Nephron progenitor cell (in vitro differentiated cells): ENCODE measurements at regions not wholly inside any gene's neighbourhood (a gene's known extent, or its start where the extent isn't known, plus 50 kb on each side); places are given as distances from the start of the nearest gene placed in this dataset.

Source experiments
- DNase-seq: peaks from one replicate; pipeline ENCODE4 v3.0.0; 2021
- H3K27ac Mint-ChIP-seq: 2 replicates; pipeline ENCODE4 v1.8.0; 2021; ENCODE audit warnings: mild to moderate bottlenecking, moderate library complexity, mixed read lengths
- H3K27me3 Mint-ChIP-seq: 2 replicates; pipeline ENCODE4 v1.8.0; 2021; ENCODE audit warnings: mild to moderate bottlenecking, low read depth, mixed read lengths; ENCODE audit not compliant: poor library complexity
- H3K36me3 Mint-ChIP-seq: 2 replicates; pipeline ENCODE4 v1.8.0; 2021; ENCODE audit warnings: low read depth, mixed read lengths
- H3K4me1 Mint-ChIP-seq: 2 replicates; pipeline ENCODE4 v1.8.0; 2021; ENCODE audit warnings: mixed read lengths
- H3K4me3 Mint-ChIP-seq: 2 replicates; pipeline ENCODE4 v1.8.0; 2021; ENCODE audit warnings: mild to moderate bottlenecking, moderate library complexity, mixed read lengths
- H3K9me3 Mint-ChIP-seq: 2 replicates; pipeline ENCODE4 v1.8.0; 2021; ENCODE audit warnings: mild to moderate bottlenecking, moderate library complexity, mixed read lengths
- CTCF ChIP-seq: fragments of 200-600 bp; sonication (generic); IDR thresholded peaks from 2 replicates; pipeline ENCODE4 v1.5.0; 2021; ENCODE audit warnings: antibody characterized with exemption

- no peaks in the 10 kb centered on the region for H3K27me3 Mint-ChIP-seq
- H3K9me3 Mint-ChIP-seq: no peaks in the 10 kb centered on the region
- H3K4me3 Mint-ChIP-seq: no peak overlapping the region
- DNase-seq: peak; percentile 6
- no peaks in the 10 kb centered on the region for H3K36me3 Mint-ChIP-seq
- no peak for TF ChIP-seq CTCF
- peaks cover 40% of the 10 kb centered on the region for H3K4me1 Mint-ChIP-seq
- peak overlapping the region; percentile 78 for H3K27ac Mint-ChIP-seq
Observed at GRCh38 chr9:27933210-27934025, 360.1 kb upstream of the C9orf72 start.

GRCh38 chr9:27934471-27934870 lies 361.2 kb upstream of the C9orf72 start:
- Mint-ChIP-seq H3K9me3 (no peaks in the 10 kb centered on the region), H3K27me3 (no peaks in the 10 kb centered on the region), H3K4me3 (no peak overlapping the region), H3K36me3 (no peaks in the 10 kb centered on the region), H3K27ac (peak overlapping the region; percentile 11), H3K4me1 (peaks cover 40% of the 10 kb centered on the region)
- no peak for TF ChIP-seq CTCF
- no peak for DNase-seq

GRCh38 chr9:27939186-27939585 lies 365.9 kb upstream of the C9orf72 start:
- Mint-ChIP-seq H3K36me3 (no peaks in the 10 kb centered on the region), H3K4me1 (peaks cover 43% of the 10 kb centered on the region), H3K4me3 (no peak overlapping the region), H3K27ac (no peak overlapping the region), H3K9me3 (no peaks in the 10 kb centered on the region), H3K27me3 (no peaks in the 10 kb centered on the region)
- DNase-seq: no peak
- TF ChIP-seq CTCF: no peak

- no peak for DNase-seq
- TF ChIP-seq CTCF: no peak
- no peaks in the 10 kb centered on the region for H3K27me3 Mint-ChIP-seq
- H3K27ac Mint-ChIP-seq: no peak overlapping the region
- no peaks in the 10 kb centered on the region for H3K9me3 Mint-ChIP-seq
- no peaks in the 10 kb centered on the region for H3K36me3 Mint-ChIP-seq
- no peak overlapping the region for H3K4me3 Mint-ChIP-seq
- peaks cover 36% of the 10 kb centered on the region for H3K4me1 Mint-ChIP-seq
Observed at GRCh38 chr9:27940535-27940934, 367.3 kb upstream of the C9orf72 start.

GRCh38 chr9:27943501-27943900 lies 370.2 kb upstream of the C9orf72 start:
- peak overlapping the region; percentile 10 for H3K27ac Mint-ChIP-seq
- no peaks in the 10 kb centered on the region for H3K36me3 Mint-ChIP-seq
- TF ChIP-seq CTCF: no peak
- no peak for DNase-seq
- H3K27me3 Mint-ChIP-seq: no peaks in the 10 kb centered on the region
- H3K9me3 Mint-ChIP-seq: no peaks in the 10 kb centered on the region
- H3K4me1 Mint-ChIP-seq: peaks cover 23% of the 10 kb centered on the region
- H3K4me3 Mint-ChIP-seq: no peak overlapping the region

GRCh38 chr9:27945386-27945785 lies 372.1 kb upstream of the C9orf72 start:
- Mint-ChIP-seq H3K36me3 (no peaks in the 10 kb centered on the region), H3K9me3 (no peaks in the 10 kb centered on the region), H3K27me3 (peaks cover 3% of the 10 kb centered on the region), H3K27ac (no peak overlapping the region), H3K4me1 (peaks cover 23% of the 10 kb centered on the region), H3K4me3 (no peak overlapping the region)
- no peak for TF ChIP-seq CTCF
- DNase-seq: no peak
